ENCODE measurements at regions not wholly inside any gene's neighbourhood (a gene's known extent, or its start where the extent isn't known, plus 50 kb on each side); places are given as distances from the start of the nearest gene placed in this dataset.
"Not testable (repeated sequence)": the region's sequence is repeated elsewhere in the genome, so short reads cannot be mapped to it uniquely, and the experiment has no call there.

- not testable (repeated sequence) for TF ChIP-seq CTCF (IDR thresholded peaks at IDR 0.05); ZFX (IDR thresholded peaks at IDR 0.05; ENCODE audit: borderline replicate concordance)
These were observed 145.2 kb downstream of the SNRPN start for GRCh38 chr15:25099966-25100365.
